T-helper 17 cell (primary cell): ENCODE measurements at regions not wholly inside any gene's neighbourhood (a gene's known extent, or its start where the extent isn't known, plus 50 kb on each side); places are given as distances from the start of the nearest gene placed in this dataset.

Source experiments
- ATAC-seq: fragments of 150-1000 bp; cut with Tn5 transposase; 2 replicates; pipeline ENCODE4 v1.10.0; 2021; ENCODE audit warnings: mild to moderate bottlenecking, moderate library complexity
- DNase-seq, 3 donors: peaks; one replicate each; pipeline versions ENCODE4 v3.0.0 to v3.0.0-alpha.2; 2020 to 2021
- H3K9me3 ChIP-seq: one replicate; pipeline ENCODE4 v1.7.0; 2013; ENCODE audit warnings: low read length, mild to moderate bottlenecking; ENCODE audit not compliant: control insufficient read depth, poor library complexity, severe bottlenecking
- H3K27ac Mint-ChIP-seq: one replicate; pipeline ENCODE4 v1.8.0; 2022; ENCODE audit warnings: mild to moderate bottlenecking, moderate library complexity, mixed read lengths
- H3K27me3 Mint-ChIP-seq: one replicate; pipeline ENCODE4 v1.8.0; 2022; ENCODE audit warnings: mixed read lengths
- H3K36me3 Mint-ChIP-seq: one replicate; pipeline ENCODE4 v1.8.0; 2022; ENCODE audit warnings: low read depth, mixed read lengths
- H3K4me1 Mint-ChIP-seq: one replicate; pipeline ENCODE4 v1.8.0; 2022; ENCODE audit warnings: mild to moderate bottlenecking, mixed read lengths
- H3K4me3 Mint-ChIP-seq: one replicate; pipeline ENCODE4 v1.8.0; 2022; ENCODE audit warnings: mild to moderate bottlenecking, moderate library complexity, mixed read lengths

DNA sequence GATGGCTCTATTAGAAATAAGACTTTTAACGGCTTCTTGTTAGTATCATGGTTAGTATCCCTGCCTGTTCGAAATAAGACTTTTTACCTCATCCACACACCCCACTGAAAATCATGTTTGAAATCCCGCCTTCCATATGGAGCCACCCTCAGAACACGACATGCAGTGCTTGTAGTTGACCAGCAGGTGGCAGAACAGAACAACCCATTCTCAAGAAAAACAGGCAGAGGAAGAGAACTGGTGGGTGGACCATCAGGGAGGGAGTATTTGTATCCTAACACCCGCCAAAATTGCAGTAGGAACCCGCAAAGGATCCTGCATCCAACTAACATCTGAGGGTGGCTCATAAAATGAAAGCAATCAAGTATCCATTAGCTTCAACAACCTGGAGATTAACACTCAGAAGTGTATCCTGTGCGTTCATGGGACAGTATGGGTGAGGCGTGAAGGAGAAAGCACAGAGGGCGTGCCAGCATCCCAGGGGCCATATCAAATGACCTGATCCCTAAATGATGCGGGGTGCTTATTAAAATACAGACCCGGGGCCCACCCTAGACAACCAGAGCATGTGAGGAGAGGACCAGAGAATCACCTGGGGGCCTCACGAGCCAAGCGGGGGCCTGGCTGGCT, 89.6 kb upstream of the NHSL1 start:
- H3K27ac Mint-ChIP-seq, result peak overlapping the region; percentile 34
- peak; percentile 59 for ATAC-seq
- peaks cover 16% of the 10 kb centered on the region for H3K4me1 Mint-ChIP-seq
- H3K4me3 Mint-ChIP-seq, result no peak overlapping the region
- no peaks in the 10 kb centered on the region for H3K27me3 Mint-ChIP-seq
- DNase-seq, result peak in 2 of 3 donors; percentile 16 to 34
- H3K36me3 Mint-ChIP-seq, result no peaks in the 10 kb centered on the region
- H3K9me3 ChIP-seq, result no peaks in the 10 kb centered on the region

DNA sequence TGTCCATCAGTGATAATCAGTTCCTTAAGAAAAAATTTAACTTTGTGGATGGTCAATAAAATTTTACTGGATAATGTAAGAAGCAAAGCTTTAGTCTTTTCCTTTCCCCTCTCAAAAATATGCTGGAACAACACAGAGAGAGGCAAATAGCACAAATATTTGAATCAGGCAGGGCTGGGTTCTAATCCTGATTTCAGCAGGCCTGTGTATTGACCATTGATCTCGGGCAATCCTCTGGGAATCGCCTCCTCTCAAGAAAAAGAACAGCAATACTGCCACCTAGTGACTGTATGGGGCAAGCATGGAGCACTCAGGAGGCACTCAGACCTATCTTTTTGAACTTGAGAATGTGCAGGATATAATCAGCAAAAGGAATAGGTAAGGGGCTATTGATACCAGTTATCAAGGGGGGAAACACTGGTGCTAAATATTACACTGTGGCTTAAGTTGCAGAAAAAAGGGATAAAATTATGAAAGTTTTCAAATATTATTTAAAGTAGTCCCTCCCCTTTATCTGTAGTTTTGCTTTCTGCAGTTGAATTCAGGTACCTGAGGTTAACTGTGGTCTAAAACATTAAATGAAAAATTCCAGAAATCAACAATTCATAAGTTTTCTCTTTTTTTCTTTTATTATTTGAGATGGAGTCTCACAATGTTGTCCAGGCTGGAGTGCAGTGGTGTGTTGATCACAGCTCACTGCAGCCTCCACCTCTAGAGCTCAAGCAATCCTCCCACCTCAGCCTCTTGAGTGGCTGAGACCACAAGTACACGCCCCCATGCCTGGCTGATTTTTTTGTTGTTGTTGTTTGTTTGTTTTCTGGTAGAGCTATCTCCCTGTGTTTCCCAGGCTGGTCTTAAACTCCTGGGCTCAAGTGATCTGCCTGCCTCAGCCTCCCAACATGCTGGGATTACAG, 91.8 kb upstream of the NHSL1 start:
- H3K27ac Mint-ChIP-seq, result no peak overlapping the region
- peaks cover 16% of the 10 kb centered on the region for H3K4me1 Mint-ChIP-seq
- no peaks in the 10 kb centered on the region for H3K9me3 ChIP-seq
- DNase-seq (no peak), ATAC-seq (peak; percentile 41)
- no peak overlapping the region for H3K4me3 Mint-ChIP-seq
- H3K36me3 Mint-ChIP-seq, result no peaks in the 10 kb centered on the region
- no peaks in the 10 kb centered on the region for H3K27me3 Mint-ChIP-seq

- Mint-ChIP-seq H3K4me1 (peaks cover 16% of the 10 kb centered on the region), H3K27ac (peak overlapping the region; percentile 86), H3K36me3 (no peaks in the 10 kb centered on the region), H3K27me3 (no peaks in the 10 kb centered on the region), H3K4me3 (peak overlapping the region; percentile 65)
- ATAC-seq, result peak; percentile 27
- DNase-seq, result no peak
- H3K9me3 ChIP-seq, result no peaks in the 10 kb centered on the region
Measured at GRCh38 chr6:138592749-138593123, 93.4 kb upstream of the NHSL1 start.

DNA sequence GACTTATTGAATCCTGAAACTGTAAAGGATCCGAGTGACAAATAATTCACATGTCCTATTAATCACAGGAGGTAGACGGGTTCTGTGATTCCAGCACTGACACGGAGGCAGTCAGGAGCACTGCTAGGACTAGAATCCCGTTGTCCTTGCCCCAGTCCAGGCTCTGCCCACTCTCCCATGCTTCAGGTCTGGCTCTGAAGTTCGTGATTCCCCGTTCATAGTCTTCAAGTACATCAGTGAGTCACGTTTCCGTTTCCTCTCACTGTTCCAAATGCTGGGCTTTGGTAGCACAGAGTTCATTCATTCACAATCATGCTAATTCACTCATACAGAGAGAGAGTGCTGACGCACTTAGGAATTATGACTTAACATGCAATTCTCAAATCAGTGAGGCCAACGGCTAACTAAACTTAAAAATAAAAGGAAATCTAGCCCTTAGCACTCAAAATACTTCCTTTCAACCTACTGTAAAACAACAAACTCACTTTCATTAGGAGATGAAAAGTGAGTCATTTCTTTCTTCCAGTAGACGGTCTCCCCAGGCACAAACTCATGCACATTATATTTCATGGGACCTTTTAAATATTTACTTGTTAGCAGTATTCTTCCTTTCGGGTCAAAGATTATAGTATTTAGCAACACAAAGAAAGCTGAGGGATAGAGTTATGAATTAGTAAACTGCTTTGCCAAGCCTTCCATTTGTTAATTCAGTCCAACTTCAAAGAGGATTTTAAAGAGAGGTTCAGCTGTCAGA, 94.0 kb upstream of the NHSL1 start:
- H3K27me3 Mint-ChIP-seq, result no peaks in the 10 kb centered on the region
- no peaks in the 10 kb centered on the region for H3K9me3 ChIP-seq
- peak overlapping the region; percentile 86 for H3K27ac Mint-ChIP-seq
- peak overlapping the region; percentile 65 for H3K4me3 Mint-ChIP-seq
- DNase-seq (no peak), ATAC-seq (peak; percentile 87)
- no peaks in the 10 kb centered on the region for H3K36me3 Mint-ChIP-seq
- H3K4me1 Mint-ChIP-seq, result peaks cover 16% of the 10 kb centered on the region

DNA sequence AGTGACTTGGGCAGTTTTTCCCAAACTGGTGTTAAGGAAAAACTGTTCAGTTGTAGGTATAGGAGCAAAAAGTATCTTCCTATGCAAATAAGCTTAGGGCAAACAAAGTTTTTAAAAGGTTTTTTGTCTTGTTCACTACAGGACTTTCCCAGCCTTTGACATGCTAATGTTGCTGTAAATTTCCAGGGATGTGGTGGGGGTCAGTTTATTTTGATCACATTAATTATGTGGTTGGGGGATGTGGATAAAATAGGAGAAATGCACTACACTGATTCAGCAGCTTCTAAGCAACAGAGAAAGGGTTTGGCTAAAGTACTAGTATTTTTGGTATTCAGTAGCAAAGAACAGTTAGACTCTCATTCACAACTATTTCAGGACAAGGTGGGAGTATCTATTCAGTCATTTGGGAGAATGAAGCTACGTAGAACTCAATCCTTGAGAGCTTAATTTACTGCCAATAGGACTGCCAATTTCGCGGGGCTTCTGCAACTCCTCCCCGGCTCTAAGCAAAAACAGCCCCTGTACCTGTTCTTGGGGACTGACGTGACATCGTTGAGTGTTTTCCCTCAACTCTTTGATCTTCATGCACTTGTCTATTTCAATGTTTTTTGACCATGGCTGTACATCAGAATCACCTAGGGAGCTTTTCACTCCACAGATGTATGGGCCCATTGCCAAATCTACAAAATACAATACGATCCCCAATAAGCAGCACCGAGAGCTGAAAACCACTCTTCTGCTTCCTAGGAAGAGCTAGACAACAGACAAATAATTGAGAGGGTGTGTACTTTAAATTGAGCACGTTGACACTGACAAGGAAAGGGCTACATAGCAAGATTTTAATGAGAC, 94.8 kb upstream of the NHSL1 start:
- Mint-ChIP-seq H3K27me3 (no peaks in the 10 kb centered on the region), H3K4me1 (peaks cover 13% of the 10 kb centered on the region), H3K36me3 (no peaks in the 10 kb centered on the region), H3K27ac (peak overlapping the region; percentile 86), H3K4me3 (no peak overlapping the region)
- ATAC-seq (no peak), DNase-seq (no peak)
- H3K9me3 ChIP-seq, result no peaks in the 10 kb centered on the region

GRCh38 chr6:138594758-138595140, 95.5 kb upstream of the NHSL1 start:
- no peaks in the 10 kb centered on the region for H3K36me3 Mint-ChIP-seq
- H3K27ac Mint-ChIP-seq, result no peak overlapping the region
- DNase-seq (no peak), ATAC-seq (no peak)
- peaks cover 13% of the 10 kb centered on the region for H3K4me1 Mint-ChIP-seq
- H3K27me3 Mint-ChIP-seq, result no peaks in the 10 kb centered on the region
- H3K9me3 ChIP-seq, result no peaks in the 10 kb centered on the region
- no peak overlapping the region for H3K4me3 Mint-ChIP-seq

- H3K4me1 Mint-ChIP-seq, result peaks cover 9% of the 10 kb centered on the region
- no peaks in the 10 kb centered on the region for H3K9me3 ChIP-seq
- no peak overlapping the region for H3K4me3 Mint-ChIP-seq
- ATAC-seq (no peak), DNase-seq (no peak)
- H3K36me3 Mint-ChIP-seq, result no peaks in the 10 kb centered on the region
- no peak overlapping the region for H3K27ac Mint-ChIP-seq
- H3K27me3 Mint-ChIP-seq, result no peaks in the 10 kb centered on the region
Measured at GRCh38 chr6:138596126-138596525, 96.8 kb upstream of the NHSL1 start.

GRCh38 chr6:138596591-138596990, 97.3 kb upstream of the NHSL1 start:
- Mint-ChIP-seq H3K27me3 (no peaks in the 10 kb centered on the region), H3K27ac (no peak overlapping the region), H3K4me1 (peaks cover 9% of the 10 kb centered on the region), H3K36me3 (no peaks in the 10 kb centered on the region), H3K4me3 (no peak overlapping the region)
- no peaks in the 10 kb centered on the region for H3K9me3 ChIP-seq
- DNase-seq (no peak), ATAC-seq (no peak)

DNA sequence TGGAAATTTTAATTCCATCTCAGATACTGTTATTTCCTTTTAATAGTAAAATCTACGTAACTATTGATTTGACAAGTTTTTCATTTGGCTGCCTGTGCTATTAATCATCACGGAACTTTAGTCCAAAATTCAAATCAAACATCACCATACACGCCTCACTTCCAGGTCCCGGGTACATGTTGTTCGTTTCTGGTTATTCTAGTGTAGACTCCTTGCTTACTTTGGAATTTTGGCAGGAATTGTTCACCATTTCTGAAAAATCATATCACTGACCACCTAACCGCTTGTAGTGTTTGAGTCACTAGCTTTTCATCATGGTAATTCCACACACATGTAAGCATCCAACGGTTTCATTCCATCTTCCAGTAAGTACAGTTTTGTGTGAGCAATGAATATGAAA, 98.0 kb upstream of the NHSL1 start:
- peaks cover 9% of the 10 kb centered on the region for H3K4me1 Mint-ChIP-seq
- H3K4me3 Mint-ChIP-seq, result no peak overlapping the region
- H3K9me3 ChIP-seq, result no peaks in the 10 kb centered on the region
- no peak overlapping the region for H3K27ac Mint-ChIP-seq
- H3K27me3 Mint-ChIP-seq, result peaks cover 2% of the 10 kb centered on the region
- DNase-seq (no peak), ATAC-seq (no peak)
- H3K36me3 Mint-ChIP-seq, result no peaks in the 10 kb centered on the region

GRCh38 chr6:138598562-138599173, 99.4 kb upstream of the NHSL1 start:
- no peaks in the 10 kb centered on the region for H3K36me3 Mint-ChIP-seq
- H3K27ac Mint-ChIP-seq, result no peak overlapping the region
- H3K27me3 Mint-ChIP-seq, result peaks cover 12% of the 10 kb centered on the region
- no peaks in the 10 kb centered on the region for H3K9me3 ChIP-seq
- H3K4me1 Mint-ChIP-seq, result no peaks in the 10 kb centered on the region
- ATAC-seq (no peak), DNase-seq (no peak)
- H3K4me3 Mint-ChIP-seq, result no peak overlapping the region

- no peak for DNase-seq
- no peaks in the 10 kb centered on the region for H3K9me3 ChIP-seq
Measured at GRCh38 chr6:138600261-138600660, 101.0 kb upstream of the NHSL1 start.

GRCh38 chr6:138600726-138601125, 101.4 kb upstream of the NHSL1 start:
- H3K4me3 Mint-ChIP-seq, result no peak overlapping the region
- no peaks in the 10 kb centered on the region for H3K36me3 Mint-ChIP-seq
- H3K9me3 ChIP-seq, result no peaks in the 10 kb centered on the region
- peaks cover 31% of the 10 kb centered on the region for H3K27me3 Mint-ChIP-seq
- H3K4me1 Mint-ChIP-seq, result peaks cover 3% of the 10 kb centered on the region
- no peak overlapping the region for H3K27ac Mint-ChIP-seq
- ATAC-seq (no peak), DNase-seq (no peak)

More at GRCh38 chr6:138600261-138600660, 101.0 kb upstream of the NHSL1 start:
- H3K4me1 Mint-ChIP-seq, result no peaks in the 10 kb centered on the region
- H3K27ac Mint-ChIP-seq, result no peak overlapping the region
- peaks cover 27% of the 10 kb centered on the region for H3K27me3 Mint-ChIP-seq
- H3K36me3 Mint-ChIP-seq, result no peaks in the 10 kb centered on the region
- no peak overlapping the region for H3K4me3 Mint-ChIP-seq
- ATAC-seq, result no peak
